ENCODE measurements at regions not wholly inside any gene's neighbourhood (a gene's known extent, or its start where the extent isn't known, plus 50 kb on each side); places are given as distances from the start of the nearest gene placed in this dataset.

DNA sequence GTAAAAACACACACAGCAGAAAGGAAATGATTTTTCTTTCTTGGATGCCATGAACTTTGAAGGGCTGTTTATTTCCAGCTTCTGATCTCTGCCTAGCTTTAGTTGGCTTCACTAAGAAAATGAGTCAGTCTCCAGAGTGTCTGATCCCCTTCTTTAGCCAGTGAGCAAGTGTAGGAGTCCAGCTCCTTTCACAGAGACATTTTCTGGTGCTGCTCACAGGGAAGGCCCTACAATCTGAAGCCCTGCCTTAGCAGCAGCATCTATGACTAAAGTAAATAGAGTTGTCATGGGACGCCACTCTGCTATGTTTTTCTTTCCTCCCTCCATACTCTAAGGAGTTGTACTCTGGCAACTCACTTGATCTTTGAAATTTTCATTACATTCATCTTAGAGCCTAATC, 103.5 kb downstream of the RPAP3 start:
- no peak overlapping the region for H3K27ac ChIP-seq
- H3K4me1 ChIP-seq, result no peaks in the 10 kb centered on the region
- DNase-seq (no peak), ATAC-seq (no peak)
- no peaks in the 10 kb centered on the region for H3K27me3 ChIP-seq
- H3K4me3 ChIP-seq, result no peak overlapping the region
- H3K36me3 ChIP-seq (replicated peaks in 1 of 2; ENCODE audit: insufficient read depth in 1 of 2, low read depth in 2 of 2), result no peaks in the 10 kb centered on the region
- H3K9me3 ChIP-seq, result peaks cover 0 to 5% (median 0%) of the 10 kb centered on the region in 3 donors
- TF ChIP-seq, protein P1, sequence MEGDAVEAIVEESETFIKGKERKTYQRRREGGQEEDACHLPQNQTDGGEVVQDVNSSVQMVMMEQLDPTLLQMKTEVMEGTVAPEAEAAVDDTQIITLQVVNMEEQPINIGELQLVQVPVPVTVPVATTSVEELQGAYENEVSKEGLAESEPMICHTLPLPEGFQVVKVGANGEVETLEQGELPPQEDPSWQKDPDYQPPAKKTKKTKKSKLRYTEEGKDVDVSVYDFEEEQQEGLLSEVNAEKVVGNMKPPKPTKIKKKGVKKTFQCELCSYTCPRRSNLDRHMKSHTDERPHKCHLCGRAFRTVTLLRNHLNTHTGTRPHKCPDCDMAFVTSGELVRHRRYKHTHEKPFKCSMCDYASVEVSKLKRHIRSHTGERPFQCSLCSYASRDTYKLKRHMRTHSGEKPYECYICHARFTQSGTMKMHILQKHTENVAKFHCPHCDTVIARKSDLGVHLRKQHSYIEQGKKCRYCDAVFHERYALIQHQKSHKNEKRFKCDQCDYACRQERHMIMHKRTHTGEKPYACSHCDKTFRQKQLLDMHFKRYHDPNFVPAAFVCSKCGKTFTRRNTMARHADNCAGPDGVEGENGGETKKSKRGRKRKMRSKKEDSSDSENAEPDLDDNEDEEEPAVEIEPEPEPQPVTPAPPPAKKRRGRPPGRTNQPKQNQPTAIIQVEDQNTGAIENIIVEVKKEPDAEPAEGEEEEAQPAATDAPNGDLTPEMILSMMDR (IDR thresholded peaks at IDR 0.05), result no peak
- TF ChIP-seq POLR2A (IDR thresholded peaks at IDR 0.05), result no peak
- intact Hi-C loops (cut with DNase I), result no loop called here
- 78 to 85% methylated on average over 1 of the region's 1 CpG for WGBS, 2 donors

DNA sequence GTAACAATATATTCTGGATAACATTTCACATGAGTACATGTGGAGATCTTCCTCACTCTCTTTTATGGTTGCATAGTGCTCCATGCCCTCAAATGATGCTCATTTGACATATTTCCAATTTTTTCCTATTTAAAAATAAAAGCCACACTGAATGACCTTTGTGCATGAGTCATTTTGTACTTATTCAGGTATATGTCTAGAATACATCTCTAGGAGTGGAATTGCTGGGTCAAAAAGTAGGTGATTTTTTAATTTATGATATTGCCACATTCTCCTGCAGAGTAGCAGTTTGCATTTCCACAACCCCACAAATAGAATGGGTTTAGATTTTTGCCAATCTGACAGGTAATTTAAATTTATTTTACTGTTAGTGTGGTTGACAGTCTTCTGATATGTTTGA, 104.8 kb downstream of the RPAP3 start:
- H3K9me3 ChIP-seq, result no peaks in the 10 kb centered on the region
- no peaks in the 10 kb centered on the region for H3K36me3 ChIP-seq (replicated peaks in 1 of 2; ENCODE audit: insufficient read depth in 1 of 2, low read depth in 2 of 2)
- no peaks in the 10 kb centered on the region for H3K27me3 ChIP-seq
- DNase-seq (no peak), ATAC-seq (no peak)
- intact Hi-C loops (cut with DNase I), result no loop called here
- H3K4me3 ChIP-seq, result no peak overlapping the region
- no peak for TF ChIP-seq POLR2A (IDR thresholded peaks at IDR 0.05)
- TF ChIP-seq, protein P1 (IDR thresholded peaks at IDR 0.05), result no peak
- no peak overlapping the region for H3K27ac ChIP-seq
- no peaks in the 10 kb centered on the region for H3K4me1 ChIP-seq

- WGBS, 2 donors, result 50 to 60% methylated on average over 3 to 4 of the region's 4 CpGs
- Histone ChIP-seq H3K4me1 (no peaks in the 10 kb centered on the region), H3K9me3 (no peaks in the 10 kb centered on the region), H3K27me3 (no peaks in the 10 kb centered on the region), H3K4me3 (no peak overlapping the region), H3K36me3 (replicated peaks in 1 of 2; ENCODE audit: insufficient read depth in 1 of 2, low read depth in 2 of 2) (no peaks in the 10 kb centered on the region), H3K27ac (no peak overlapping the region)
- TF ChIP-seq POLR2A (IDR thresholded peaks at IDR 0.05), result no peak
- TF ChIP-seq, protein P1 (IDR thresholded peaks at IDR 0.05), result no peak
- ATAC-seq (no peak), DNase-seq (no peak)
- intact Hi-C loops (cut with DNase I), result no loop called here
These were observed 114.0 kb downstream of the RPAP3 start for GRCh38 chr12:47591795-47592194.

DNA sequence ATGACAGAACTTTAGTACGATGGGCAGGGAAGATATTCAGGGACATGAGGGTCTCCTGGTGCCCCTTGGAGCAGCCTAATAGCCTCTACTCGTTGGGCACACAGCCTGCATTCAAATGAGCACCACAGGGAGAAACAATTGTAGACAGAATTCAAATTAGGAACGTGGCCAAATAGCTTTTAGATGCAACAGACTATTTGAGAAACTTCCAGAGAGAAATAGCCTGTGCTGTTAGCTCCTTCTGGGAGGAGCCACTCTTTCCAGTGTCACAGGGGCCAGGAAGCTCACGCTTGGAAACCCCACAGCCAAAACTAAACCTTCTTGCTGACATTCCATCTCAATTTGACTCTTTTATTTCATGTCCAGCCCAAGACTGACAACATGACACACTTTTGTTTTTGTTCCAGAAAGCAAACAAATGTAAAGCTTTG, 114.5 kb downstream of the RPAP3 start:
- no peak for DNase-seq
- H3K27ac ChIP-seq, result no peak overlapping the region
- TF ChIP-seq, protein P1 (IDR thresholded peaks at IDR 0.05), result no peak
- TF ChIP-seq POLR2A (IDR thresholded peaks at IDR 0.05), result no peak
- ATAC-seq, result no peak
- H3K27me3 ChIP-seq, result no peaks in the 10 kb centered on the region
- H3K4me3 ChIP-seq, result no peak overlapping the region
- no peaks in the 10 kb centered on the region for H3K4me1 ChIP-seq
- intact Hi-C loops (cut with DNase I), result no loop called here
- WGBS, 2 donors, result 30 to 45% methylated on average over 4 of the region's 4 CpGs
- H3K9me3 ChIP-seq, result no peaks in the 10 kb centered on the region
- no peaks in the 10 kb centered on the region for H3K36me3 ChIP-seq (replicated peaks in 1 of 2; ENCODE audit: insufficient read depth in 1 of 2, low read depth in 2 of 2)

DNA sequence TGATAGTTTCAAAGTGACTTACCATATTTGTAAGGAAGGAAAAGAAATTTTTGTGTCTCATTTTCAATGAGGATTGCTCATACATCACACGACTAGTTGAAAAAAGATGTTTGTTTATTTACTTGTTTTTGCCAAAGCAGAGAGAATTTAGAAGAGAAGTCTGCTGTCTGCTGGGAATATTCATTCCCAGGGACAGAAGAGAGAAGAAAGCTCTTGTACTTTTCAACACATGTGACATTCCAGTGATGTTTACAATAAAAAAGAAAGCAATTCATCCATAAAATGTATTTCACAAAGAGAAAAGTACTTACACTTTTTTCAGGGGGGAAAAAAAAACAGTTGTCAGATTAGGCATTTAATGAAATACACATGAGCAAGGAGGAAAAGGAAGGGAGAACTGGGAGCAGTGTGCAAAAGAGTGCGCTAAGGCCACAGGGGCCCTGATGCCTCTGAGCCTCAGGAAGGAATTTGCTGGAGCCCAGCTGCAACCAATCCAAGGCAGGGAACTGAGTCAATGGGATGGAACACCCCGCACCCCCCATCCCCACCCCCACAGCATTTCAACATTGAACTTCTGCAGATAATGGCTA, 115.0 kb downstream of the RPAP3 start:
- intact Hi-C loops (cut with DNase I), result no loop called here
- no peaks in the 10 kb centered on the region for H3K4me1 ChIP-seq
- DNase-seq (no peak), ATAC-seq (no peak)
- TF ChIP-seq POLR2A (IDR thresholded peaks at IDR 0.05), result no peak
- TF ChIP-seq, protein P1 (IDR thresholded peaks at IDR 0.05), result no peak
- no peaks in the 10 kb centered on the region for H3K36me3 ChIP-seq (replicated peaks in 1 of 2; ENCODE audit: insufficient read depth in 1 of 2, low read depth in 2 of 2)
- no peaks in the 10 kb centered on the region for H3K9me3 ChIP-seq
- 54 to 62% methylated on average over 3 of the region's 3 CpGs for WGBS, 2 donors
- H3K27me3 ChIP-seq, result no peaks in the 10 kb centered on the region
- no peak overlapping the region for H3K4me3 ChIP-seq
- H3K27ac ChIP-seq, result no peak overlapping the region
